Right cardiac atrium (tissue), 5 donors: ENCODE measurements at regions not wholly inside any gene's neighbourhood (a gene's known extent, or its start where the extent isn't known, plus 50 kb on each side); places are given as distances from the start of the nearest gene placed in this dataset.
"Not testable (repeated sequence)": the region's sequence is repeated elsewhere in the genome, so short reads cannot be mapped to it uniquely, and the experiment has no call there.

Source experiments
- ATAC-seq, 2 donors: fragments of 200-7000 bp; cut with Tn5 transposase; one replicate each; pipeline versions ENCODE4 v1.8.0 to v1.9.1; 2020; ENCODE audit warnings: moderate library complexity in 2 of 2, mild to moderate bottlenecking in 1 of 2
- DNase-seq, 3 donors: peaks; one replicate each; pipeline ENCODE4 v3.0.0-alpha.2; 2020
- H3K27ac ChIP-seq: one replicate; pipeline ENCODE4 v1.5.1; 2013; ENCODE audit warnings: mild to moderate bottlenecking, low read length, control low read depth, moderate library complexity
- H3K27me3 ChIP-seq: one replicate; pipeline ENCODE4 v1.6.1; 2013; ENCODE audit not compliant: control insufficient read depth, insufficient read depth
- H3K4me1 ChIP-seq: one replicate; pipeline ENCODE4 v1.6.1; 2013; ENCODE audit warnings: low read length; ENCODE audit not compliant: control insufficient read depth, insufficient read depth
- H3K4me3 ChIP-seq: one replicate; pipeline ENCODE4 v1.5.1; 2013; ENCODE audit warnings: low read length, control low read depth
- H3K9me3 ChIP-seq: one replicate; pipeline ENCODE4 v1.6.1; 2013; ENCODE audit warnings: low read length; ENCODE audit not compliant: control insufficient read depth
- WGBS: extraction: QIAGEN DNeasy Blood & Tissue Kit; methylation state at CpG from one replicate; pipeline ENCODE4 v1.1.7; 2013; 5-methylcytosine and 5-hydroxymethylcytosine counted together
- intact Hi-C, 4 donors: fragments of 100-400 bp; cut with DNase I; formaldehyde crosslinking; loops; one replicate each; pipeline versions ENCODE4 v1.11.0 to v1.14.0; 2022 to 2023
- donor health status: healthy with polysubstance abuse.
- donor health status: DM: no; HTN: yes; CAD: no.
- donor health status: DM: no; HTN: no; CAD: no.
- donor health status: DM: no; HTN: yes; CAD: no; lungs with severe emphysema.
- donor health status: DM: yes; HTN: yes; CAD: no.

GRCh38 chr21:19048098-19048672 is 644.6 kb upstream of the TMPRSS15 start:
- Histone ChIP-seq H3K27me3 (no peaks in the 10 kb centered on the region), H3K4me3 (no peak overlapping the region), H3K27ac (no peak overlapping the region), H3K4me1 (no peaks in the 10 kb centered on the region), H3K9me3 (no peaks in the 10 kb centered on the region)
- ATAC-seq (no peak), DNase-seq (no peak)
- intact Hi-C loops = no loop called here
- 57% methylated on average over 4 of the region's 4 CpGs for WGBS

GRCh38 chr21:19049567-19049966 is 646.0 kb upstream of the TMPRSS15 start:
- DNase-seq (no peak), ATAC-seq (no peak)
- WGBS = 71% methylated on average over 4 of the region's 4 CpGs
- Histone ChIP-seq H3K9me3 (no peaks in the 10 kb centered on the region), H3K4me1 (no peaks in the 10 kb centered on the region), H3K4me3 (no peak overlapping the region), H3K27me3 (no peaks in the 10 kb centered on the region), H3K27ac (no peak overlapping the region)
- intact Hi-C loops = no loop called here

- Histone ChIP-seq H3K27me3 (no peaks in the 10 kb centered on the region), H3K4me3 (no peak overlapping the region), H3K27ac (no peak overlapping the region), H3K9me3 (no peaks in the 10 kb centered on the region), H3K4me1 (no peaks in the 10 kb centered on the region)
- no peak for ATAC-seq
- peak in 1 of 3 donors; percentile 6 for DNase-seq
- WGBS = 69% methylated on average over 8 of the region's 8 CpGs
- intact Hi-C loops = no loop called here
Measured at GRCh38 chr21:19065164-19065563, 661.6 kb upstream of the TMPRSS15 start.

GRCh38 chr21:19076031-19076430 is 672.4 kb upstream of the TMPRSS15 start:
- H3K27ac ChIP-seq = no peak overlapping the region
- DNase-seq (no peak), ATAC-seq (no peak)
- 72% methylated on average over 1 of the region's 1 CpG for WGBS
- no peaks in the 10 kb centered on the region for H3K9me3 ChIP-seq
- H3K4me1 ChIP-seq = no peaks in the 10 kb centered on the region
- H3K27me3 ChIP-seq = no peaks in the 10 kb centered on the region
- intact Hi-C loops = no loop called here
- H3K4me3 ChIP-seq = no peak overlapping the region

GRCh38 chr21:19109694-19110093 is 706.1 kb upstream of the TMPRSS15 start:
- no peak for ATAC-seq
- no peaks in the 10 kb centered on the region for H3K9me3 ChIP-seq
- no peak overlapping the region for H3K4me3 ChIP-seq
- H3K4me1 ChIP-seq = no peaks in the 10 kb centered on the region
- no peaks in the 10 kb centered on the region for H3K27me3 ChIP-seq
- 70% methylated on average over 2 of the region's 2 CpGs for WGBS
- H3K27ac ChIP-seq = no peak overlapping the region
- intact Hi-C loops = no loop called here
- DNase-seq = no peak

GRCh38 chr21:19119259-19119658 is 715.7 kb upstream of the TMPRSS15 start:
- H3K27ac ChIP-seq, H3K4me1 ChIP-seq, DNase-seq, ATAC-seq, intact Hi-C loops, H3K9me3 ChIP-seq, H3K4me3 ChIP-seq, H3K27me3 ChIP-seq: not testable (repeated sequence)
- WGBS = 67% methylated on average over 4 of the region's 4 CpGs

GRCh38 chr21:19120591-19120990 is 717.0 kb upstream of the TMPRSS15 start:
- no peaks in the 10 kb centered on the region for H3K9me3 ChIP-seq
- intact Hi-C loops = no loop called here
- H3K27me3 ChIP-seq = no peaks in the 10 kb centered on the region
- DNase-seq (no peak), ATAC-seq (no peak)
- H3K27ac ChIP-seq = no peak overlapping the region
- no peaks in the 10 kb centered on the region for H3K4me1 ChIP-seq
- no peak overlapping the region for H3K4me3 ChIP-seq
- WGBS = 90% methylated on average over 4 of the region's 4 CpGs

GRCh38 chr21:19122356-19122755 is 718.8 kb upstream of the TMPRSS15 start:
- Histone ChIP-seq H3K9me3 (no peaks in the 10 kb centered on the region), H3K4me1 (no peaks in the 10 kb centered on the region), H3K4me3 (no peak overlapping the region), H3K27me3 (no peaks in the 10 kb centered on the region), H3K27ac (no peak overlapping the region)
- no peak for ATAC-seq
- WGBS = 64% methylated on average over 2 of the region's 2 CpGs
- intact Hi-C loops = no loop called here
- no peak for DNase-seq

- no peak overlapping the region for H3K4me3 ChIP-seq
- H3K9me3 ChIP-seq = no peaks in the 10 kb centered on the region
- DNase-seq (no peak), ATAC-seq (no peak)
- WGBS = 82% methylated on average over 5 of the region's 5 CpGs
- intact Hi-C loops = no loop called here
- no peaks in the 10 kb centered on the region for H3K4me1 ChIP-seq
- H3K27ac ChIP-seq = no peak overlapping the region
- H3K27me3 ChIP-seq = no peaks in the 10 kb centered on the region
Measured at GRCh38 chr21:19123053-19123452, 719.5 kb upstream of the TMPRSS15 start.

- ATAC-seq (no peak), DNase-seq (no peak)
- intact Hi-C loops = no loop called here
- 61% methylated on average over 2 of the region's 2 CpGs for WGBS
- H3K4me3 ChIP-seq = no peak overlapping the region
- no peaks in the 10 kb centered on the region for H3K9me3 ChIP-seq
- no peaks in the 10 kb centered on the region for H3K27me3 ChIP-seq
- H3K27ac ChIP-seq = no peak overlapping the region
- no peaks in the 10 kb centered on the region for H3K4me1 ChIP-seq
Measured at GRCh38 chr21:19123525-19123924, 719.9 kb upstream of the TMPRSS15 start.

- no peaks in the 10 kb centered on the region for H3K27me3 ChIP-seq
- H3K9me3 ChIP-seq = no peaks in the 10 kb centered on the region
- intact Hi-C loops = no loop called here
- no peaks in the 10 kb centered on the region for H3K4me1 ChIP-seq
- ATAC-seq = no peak
- H3K4me3 ChIP-seq = no peak overlapping the region
- no peak for DNase-seq
- H3K27ac ChIP-seq = no peak overlapping the region
Measured at GRCh38 chr21:19124691-19125090, 721.1 kb upstream of the TMPRSS15 start.

- 68% methylated on average over 6 of the region's 6 CpGs for WGBS
- H3K9me3 ChIP-seq = peaks cover 2% of the 10 kb centered on the region
- no peaks in the 10 kb centered on the region for H3K27me3 ChIP-seq
- ATAC-seq (no peak), DNase-seq (no peak)
- H3K4me1 ChIP-seq = no peaks in the 10 kb centered on the region
- H3K4me3 ChIP-seq = no peak overlapping the region
- H3K27ac ChIP-seq = no peak overlapping the region
- intact Hi-C loops = no loop called here
Measured at GRCh38 chr21:19130379-19131028, 726.9 kb upstream of the TMPRSS15 start.
